Vagina (tissue), 2 donors: ENCODE measurements at regions not wholly inside any gene's neighbourhood (a gene's known extent, or its start where the extent isn't known, plus 50 kb on each side); places are given as distances from the start of the nearest gene placed in this dataset.

Source experiments
- DNase-seq, 2 donors: peaks; one replicate each; pipeline ENCODE4 v3.0.0-alpha.2; 2017; ENCODE audit errors: extremely low spot score in 2 of 2
- H3K27ac ChIP-seq: fragments of 200-600 bp; sonication (generic); one replicate; pipeline ENCODE4 v1.5.1; 2019
- H3K27me3 ChIP-seq: fragments of 200-600 bp; sonication (generic); one replicate; pipeline ENCODE4 v1.5.1; 2019
- H3K36me3 ChIP-seq, 2 donors: fragments of 200-600 bp; sonication (generic); one replicate each; pipeline ENCODE4 v1.5.1; 2017 to 2019
- H3K4me1 ChIP-seq: fragments of 200-600 bp; sonication (generic); one replicate; pipeline ENCODE4 v1.5.1; 2019
- H3K4me3 ChIP-seq, 2 donors: fragments of 200-600 bp; sonication (generic); 1 replicate in 1 of 2; 2 replicates in 1 of 2; pipeline ENCODE4 v1.5.1; 2016 to 2019
- H3K9me3 ChIP-seq: fragments of 200-600 bp; sonication (generic); one replicate; pipeline ENCODE4 v1.5.1; 2019
- CTCF ChIP-seq, 3 experiments: fragments of 450-650 bp in 2 of 3; fragments of 200-600 bp in 1 of 3; sonication (generic) in 1 of 3; IDR thresholded peaks; one replicate each; pipeline ENCODE4 v1.5.1; 2017 to 2019; ENCODE audit warnings: antibody characterized with exemption in 3 of 3, mild to moderate bottlenecking in 2 of 3, moderate library complexity in 2 of 3
- POLR2A ChIP-seq, 2 donors: fragments of 450-650 bp; IDR thresholded peaks; one replicate each; pipeline ENCODE4 v1.6.1; 2017; ENCODE audit warnings: antibody characterized with exemption in 2 of 2, mild to moderate bottlenecking in 2 of 2, moderate library complexity in 2 of 2
- POLR2AphosphoS5 ChIP-seq, 2 donors: sonication (generic); formaldehyde crosslinking; IDR thresholded peaks; one replicate each; pipeline ENCODE4 v1.9.0; 2017; ENCODE audit warnings: antibody characterized with exemption in 2 of 2, mild to moderate bottlenecking in 2 of 2, low read depth in 1 of 2; ENCODE audit not compliant: insufficient read depth in 1 of 2
- intact Hi-C: fragments of 100-400 bp; cut with DNase I; formaldehyde crosslinking; loops from one replicate; pipeline ENCODE4 v1.15.1; 2023

GRCh38 chr9:32010322-32010721 lies 374.1 kb upstream of the ACO1 start:
- Histone ChIP-seq H3K4me3 (no peak overlapping the region), H3K4me1 (no peaks in the 10 kb centered on the region), H3K36me3 (no peaks in the 10 kb centered on the region), H3K27me3 (no peaks in the 10 kb centered on the region), H3K9me3 (no peaks in the 10 kb centered on the region), H3K27ac (no peak overlapping the region)
- intact Hi-C loops, result no loop called here
- no peak for DNase-seq
- TF ChIP-seq POLR2AphosphoS5 (IDR thresholded peaks at IDR 0.05; ENCODE audit: insufficient read depth in 1 of 2, low read depth in 1 of 2) (no peak), POLR2A (IDR thresholded peaks at IDR 0.05) (no peak), CTCF (IDR thresholded peaks at IDR 0.05) (no peak)

GRCh38 chr9:32011049-32011448 lies 373.4 kb upstream of the ACO1 start:
- intact Hi-C loops, result no loop called here
- Histone ChIP-seq H3K4me3 (no peak overlapping the region), H3K27ac (no peak overlapping the region), H3K27me3 (no peaks in the 10 kb centered on the region), H3K36me3 (no peaks in the 10 kb centered on the region), H3K9me3 (no peaks in the 10 kb centered on the region), H3K4me1 (no peaks in the 10 kb centered on the region)
- no peak for TF ChIP-seq POLR2AphosphoS5 (IDR thresholded peaks at IDR 0.05; ENCODE audit: insufficient read depth in 1 of 2, low read depth in 1 of 2)
- no peak for TF ChIP-seq CTCF (IDR thresholded peaks at IDR 0.05)
- TF ChIP-seq POLR2A (IDR thresholded peaks at IDR 0.05), result no peak
- DNase-seq, result no peak

GRCh38 chr9:32015795-32016194 lies 368.6 kb upstream of the ACO1 start:
- Histone ChIP-seq H3K4me3 (no peak overlapping the region), H3K36me3 (no peaks in the 10 kb centered on the region), H3K4me1 (no peaks in the 10 kb centered on the region), H3K27ac (no peak overlapping the region), H3K27me3 (no peaks in the 10 kb centered on the region), H3K9me3 (no peaks in the 10 kb centered on the region)
- intact Hi-C loops, result no loop called here
- no peak for DNase-seq
- TF ChIP-seq CTCF (IDR thresholded peaks at IDR 0.05) (no peak), POLR2A (IDR thresholded peaks at IDR 0.05) (no peak), POLR2AphosphoS5 (IDR thresholded peaks at IDR 0.05; ENCODE audit: insufficient read depth in 1 of 2, low read depth in 1 of 2) (no peak)

GRCh38 chr9:32045513-32045912 lies 338.9 kb upstream of the ACO1 start:
- Histone ChIP-seq H3K4me3 (no peak overlapping the region), H3K27ac (no peak overlapping the region), H3K4me1 (no peaks in the 10 kb centered on the region), H3K9me3 (no peaks in the 10 kb centered on the region), H3K36me3 (no peaks in the 10 kb centered on the region), H3K27me3 (no peaks in the 10 kb centered on the region)
- intact Hi-C loops, result loop anchor here (5.0 kb wide), 1 partner anchor 643 kb away; no protein-coding TSS in a partner anchor
- no peak for TF ChIP-seq CTCF (IDR thresholded peaks at IDR 0.05)
- no peak for TF ChIP-seq POLR2AphosphoS5 (IDR thresholded peaks at IDR 0.05; ENCODE audit: insufficient read depth in 1 of 2, low read depth in 1 of 2)
- no peak for TF ChIP-seq POLR2A (IDR thresholded peaks at IDR 0.05)
- DNase-seq, result no peak

GRCh38 chr9:32067261-32067660 lies 317.2 kb upstream of the ACO1 start:
- H3K4me1 ChIP-seq, result no peaks in the 10 kb centered on the region
- no peaks in the 10 kb centered on the region for H3K36me3 ChIP-seq
- intact Hi-C loops, result no loop called here
- H3K9me3 ChIP-seq, result no peaks in the 10 kb centered on the region
- DNase-seq, result no peak
- H3K27me3 ChIP-seq, result no peaks in the 10 kb centered on the region
- TF ChIP-seq POLR2AphosphoS5 (IDR thresholded peaks at IDR 0.05; ENCODE audit: insufficient read depth in 1 of 2, low read depth in 1 of 2), result no peak
- no peak for TF ChIP-seq POLR2A (IDR thresholded peaks at IDR 0.05)
- TF ChIP-seq CTCF (IDR thresholded peaks at IDR 0.05), result no peak
- H3K4me3 ChIP-seq, result no peak overlapping the region
- H3K27ac ChIP-seq, result no peak overlapping the region
